OCI-LY3 (cell line): ENCODE measurements at regions not wholly inside any gene's neighbourhood (a gene's known extent, or its start where the extent isn't known, plus 50 kb on each side); places are given as distances from the start of the nearest gene placed in this dataset.

Experiments
- H2AFZ ChIP-seq: fragments of 200-600, 300-600 bp; shearing (Covaris generic); 2 replicates; pipeline ENCODE4 v1.6.0; 2014; ENCODE audit warnings: antibody characterized with exemption, low read depth, low read length
- H3K27ac ChIP-seq: fragments of 200-600, 300-600 bp; sonication (generic); 2 replicates; pipeline ENCODE4 v1.5.1; 2014; ENCODE audit warnings: mild to moderate bottlenecking, low read length, moderate library complexity, mixed read lengths
- H3K27me3 ChIP-seq: fragments of 200-600, 300-600 bp; sonication (generic); 2 replicates; pipeline ENCODE4 v1.6.1; 2014; ENCODE audit warnings: low read depth, low read length, mixed read lengths
- H3K36me3 ChIP-seq: fragments of 200-600, 300-600 bp; sonication (generic); replicated peaks from 2 replicates; pipeline ENCODE3; 2014; ENCODE audit warnings: low read depth, low read length, mixed read lengths
- H3K4me1 ChIP-seq: fragments of 300-600, 200-600 bp; sonication (generic); 2 replicates; pipeline ENCODE4 v1.6.1; 2014; ENCODE audit warnings: low read length, mixed read lengths
- H3K4me2 ChIP-seq: fragments of 200-600, 300-600 bp; sonication (generic); 2 replicates; pipeline ENCODE4 v1.6.1; 2014; ENCODE audit warnings: low read length, mixed read lengths
- H3K4me3 ChIP-seq: fragments of 300-600, 200-600 bp; sonication (generic); 2 replicates; pipeline ENCODE4 v1.5.1; 2014; ENCODE audit warnings: antibody characterized with exemption, mild to moderate bottlenecking, low read length, moderate library complexity
- H3K79me2 ChIP-seq: fragments of 300-600, 200-600 bp; shearing (Covaris generic); 2 replicates; pipeline ENCODE4 v1.6.1; 2014; ENCODE audit warnings: mild to moderate bottlenecking, low read length, mixed read lengths
- H3K9ac ChIP-seq: fragments of 300-600, 200-600 bp; shearing (Covaris generic); 2 replicates; pipeline ENCODE4 v1.6.0; 2014; ENCODE audit warnings: mild to moderate bottlenecking, low read length, moderate library complexity
- H3K9me3 ChIP-seq: fragments of 200-600, 300-600 bp; shearing (Covaris generic); 2 replicates; pipeline ENCODE4 v1.6.1; 2014; ENCODE audit warnings: low read length, mixed read lengths; ENCODE audit not compliant: insufficient read depth
- H4K20me1 ChIP-seq: fragments of 200-600, 300-600 bp; sonication (generic); 2 replicates; pipeline ENCODE4 v1.6.1; 2016; ENCODE audit warnings: low read length, mixed read lengths; ENCODE audit not compliant: insufficient read depth
- EZH2phosphoT487 ChIP-seq: fragments of 200-600 bp; shearing (Covaris generic); IDR thresholded peaks from 2 replicates; pipeline ENCODE4 v1.6.1; 2018; ENCODE audit warnings: antibody characterized with exemption, mixed run types, low read depth
- TF ChIP-seq, protein P1 (sequence below): fragments of 200-600, 300-600 bp; sonication (generic); IDR thresholded peaks from 2 replicates; pipeline ENCODE4 v1.5.1; 2014; ENCODE audit warnings: antibody characterized with exemption, low read length, low read depth

DNA sequence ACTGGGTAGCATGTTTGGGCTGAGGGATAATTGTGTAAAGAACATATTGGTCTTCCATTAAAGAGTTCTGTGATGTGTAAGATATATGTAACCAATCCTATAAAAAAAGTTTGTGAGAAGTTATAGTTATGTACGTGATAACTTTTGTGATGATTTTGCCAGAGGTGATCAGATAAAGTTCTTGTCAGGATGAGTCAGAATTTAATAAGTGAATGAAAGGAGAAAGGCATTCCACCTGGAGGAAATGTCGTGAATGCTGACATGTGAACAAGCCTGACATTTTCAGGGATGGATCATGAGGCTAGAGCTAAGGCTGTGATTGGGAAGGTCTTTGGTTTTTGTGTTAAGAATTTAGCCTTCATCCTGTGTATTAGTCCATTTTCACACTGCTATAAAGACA lies 241.5 kb downstream of the SNAPC1 start:
- Histone ChIP-seq H3K27ac (no peak overlapping the region), H3K4me2 (no peak overlapping the region), H3K9me3 (peaks cover 17% of the 10 kb centered on the region), H3K36me3 (peaks cover 12% of the 10 kb centered on the region), H2AFZ (no peak overlapping the region), H4K20me1 (no peaks in the 10 kb centered on the region), H3K9ac (no peak overlapping the region), H3K4me1 (peaks cover 8% of the 10 kb centered on the region; the same call in 1 of the 2 replicates), H3K4me3 (no peak overlapping the region), H3K27me3 (no peaks in the 10 kb centered on the region), H3K79me2 (no peaks in the 10 kb centered on the region)
- TF ChIP-seq, protein P1, sequence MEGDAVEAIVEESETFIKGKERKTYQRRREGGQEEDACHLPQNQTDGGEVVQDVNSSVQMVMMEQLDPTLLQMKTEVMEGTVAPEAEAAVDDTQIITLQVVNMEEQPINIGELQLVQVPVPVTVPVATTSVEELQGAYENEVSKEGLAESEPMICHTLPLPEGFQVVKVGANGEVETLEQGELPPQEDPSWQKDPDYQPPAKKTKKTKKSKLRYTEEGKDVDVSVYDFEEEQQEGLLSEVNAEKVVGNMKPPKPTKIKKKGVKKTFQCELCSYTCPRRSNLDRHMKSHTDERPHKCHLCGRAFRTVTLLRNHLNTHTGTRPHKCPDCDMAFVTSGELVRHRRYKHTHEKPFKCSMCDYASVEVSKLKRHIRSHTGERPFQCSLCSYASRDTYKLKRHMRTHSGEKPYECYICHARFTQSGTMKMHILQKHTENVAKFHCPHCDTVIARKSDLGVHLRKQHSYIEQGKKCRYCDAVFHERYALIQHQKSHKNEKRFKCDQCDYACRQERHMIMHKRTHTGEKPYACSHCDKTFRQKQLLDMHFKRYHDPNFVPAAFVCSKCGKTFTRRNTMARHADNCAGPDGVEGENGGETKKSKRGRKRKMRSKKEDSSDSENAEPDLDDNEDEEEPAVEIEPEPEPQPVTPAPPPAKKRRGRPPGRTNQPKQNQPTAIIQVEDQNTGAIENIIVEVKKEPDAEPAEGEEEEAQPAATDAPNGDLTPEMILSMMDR, result no peak
- no peak for TF ChIP-seq EZH2phosphoT487

DNA sequence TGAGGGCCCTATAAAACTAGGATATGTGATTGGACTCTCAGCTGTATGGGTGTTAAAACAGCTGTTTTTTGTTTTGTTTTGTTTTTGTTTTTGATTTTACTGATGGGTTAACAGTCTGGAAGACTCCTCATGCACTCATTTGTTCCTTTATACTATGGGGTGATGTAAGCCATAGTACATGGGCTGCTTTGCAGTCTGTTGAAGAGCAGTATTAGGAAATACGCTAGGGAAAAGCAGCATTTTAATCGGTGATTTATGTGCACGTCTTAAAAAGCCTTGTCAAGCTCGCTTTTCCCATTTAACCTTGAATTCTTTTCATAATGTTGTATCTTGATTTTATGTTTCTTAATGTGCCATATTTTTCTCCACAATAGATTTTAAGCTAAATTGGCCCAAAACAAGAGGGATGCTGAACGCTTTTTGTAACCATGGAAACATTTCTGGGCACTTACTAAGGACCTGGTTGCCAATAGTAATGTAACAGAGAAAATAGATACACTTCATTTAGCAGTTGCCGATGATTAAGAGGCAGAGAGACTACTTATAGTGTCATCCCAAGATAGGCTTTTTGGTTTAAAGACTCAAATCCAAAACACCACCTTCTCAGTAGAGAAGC lies 244.0 kb downstream of the SNAPC1 start:
- no peak overlapping the region for H3K4me2 ChIP-seq
- no peak overlapping the region for H3K4me3 ChIP-seq
- peaks cover 12% of the 10 kb centered on the region for H3K36me3 ChIP-seq
- H4K20me1 ChIP-seq, result no peaks in the 10 kb centered on the region
- H3K9me3 ChIP-seq, result peaks cover 17% of the 10 kb centered on the region
- no peak overlapping the region for H2AFZ ChIP-seq
- no peaks in the 10 kb centered on the region for H3K79me2 ChIP-seq
- H3K27ac ChIP-seq, result no peak overlapping the region
- TF ChIP-seq EZH2phosphoT487, result no peak
- peaks cover 15% of the 10 kb centered on the region; the same call in 1 of the 2 replicates for H3K4me1 ChIP-seq
- no peaks in the 10 kb centered on the region for H3K27me3 ChIP-seq
- no peak overlapping the region for H3K9ac ChIP-seq

DNA sequence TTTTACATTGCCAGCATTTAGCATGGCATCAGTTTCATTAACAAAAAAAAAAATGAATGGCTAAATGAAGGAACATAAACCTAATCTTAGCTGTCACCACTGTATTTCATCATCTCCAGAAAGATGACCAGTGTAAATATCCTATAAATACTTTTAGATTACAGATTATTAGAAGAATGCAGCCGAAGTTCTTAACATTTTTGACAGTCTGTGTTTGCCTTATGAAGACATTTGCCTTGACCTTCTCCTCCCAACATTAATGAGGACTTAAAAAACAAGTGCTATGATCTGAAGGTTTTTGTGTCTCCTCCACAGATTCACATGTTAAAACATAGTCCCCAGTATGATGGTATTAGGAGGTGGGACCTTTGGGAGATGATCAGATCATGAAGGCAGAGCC lies 253.0 kb downstream of the SNAPC1 start:
- Histone ChIP-seq H2AFZ (no peak overlapping the region), H3K4me2 (no peak overlapping the region), H3K36me3 (no peaks in the 10 kb centered on the region), H3K27me3 (no peaks in the 10 kb centered on the region), H3K9me3 (no peaks in the 10 kb centered on the region), H4K20me1 (no peaks in the 10 kb centered on the region), H3K4me3 (no peak overlapping the region), H3K4me1 (no peaks in the 10 kb centered on the region), H3K27ac (no peak overlapping the region), H3K79me2 (no peaks in the 10 kb centered on the region), H3K9ac (no peak overlapping the region)
- TF ChIP-seq EZH2phosphoT487, result no peak
- TF ChIP-seq, protein P1, result no peak

DNA sequence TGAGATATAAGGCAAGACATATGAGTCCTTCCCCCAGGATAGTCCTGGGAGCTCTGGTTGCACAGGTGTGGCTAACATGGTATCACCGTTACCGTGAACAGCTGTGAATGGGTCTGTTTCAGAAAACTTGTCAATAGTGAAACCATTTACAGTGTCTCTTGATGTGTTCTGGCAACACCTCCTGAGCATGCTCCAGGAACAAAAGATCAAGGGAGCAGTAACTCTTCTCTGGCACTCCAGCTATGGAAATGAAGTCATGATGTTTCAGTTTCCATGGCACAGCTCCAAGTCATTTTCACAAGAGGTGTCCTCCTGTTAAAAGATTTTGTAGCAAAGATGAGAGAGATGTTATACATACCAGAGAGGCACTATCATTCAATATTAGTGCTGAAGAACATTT lies 253.7 kb downstream of the SNAPC1 start:
- Histone ChIP-seq H3K27me3 (no peaks in the 10 kb centered on the region), H2AFZ (no peak overlapping the region), H3K79me2 (no peaks in the 10 kb centered on the region), H4K20me1 (no peaks in the 10 kb centered on the region), H3K4me2 (no peak overlapping the region), H3K4me1 (no peaks in the 10 kb centered on the region), H3K9ac (no peak overlapping the region), H3K27ac (no peak overlapping the region), H3K4me3 (no peak overlapping the region), H3K9me3 (no peaks in the 10 kb centered on the region), H3K36me3 (no peaks in the 10 kb centered on the region)
- TF ChIP-seq, protein P1, result no peak
- TF ChIP-seq EZH2phosphoT487, result no peak
